ENCODE measurements at regions not wholly inside any gene's neighbourhood (a gene's known extent, or its start where the extent isn't known, plus 50 kb on each side); places are given as distances from the start of the nearest gene placed in this dataset.

- Mint-ChIP-seq H3K4me1 (ENCODE audit: low read depth) (peaks cover 29% of the 10 kb centered on the region), H3K9me3 (peaks cover 3% of the 10 kb centered on the region), H3K27me3 (ENCODE audit: low read depth) (no peaks in the 10 kb centered on the region), H3K4me3 (no peak overlapping the region), H3K27ac (no peak overlapping the region), H3K36me3 (ENCODE audit: low read depth) (peaks cover 2% of the 10 kb centered on the region)
- no peak for DNase-seq (ENCODE audit: low spot score)
Measured at GRCh38 chr12:88300931-88301330, 158.8 kb downstream of the TMTC3 start.

DNA sequence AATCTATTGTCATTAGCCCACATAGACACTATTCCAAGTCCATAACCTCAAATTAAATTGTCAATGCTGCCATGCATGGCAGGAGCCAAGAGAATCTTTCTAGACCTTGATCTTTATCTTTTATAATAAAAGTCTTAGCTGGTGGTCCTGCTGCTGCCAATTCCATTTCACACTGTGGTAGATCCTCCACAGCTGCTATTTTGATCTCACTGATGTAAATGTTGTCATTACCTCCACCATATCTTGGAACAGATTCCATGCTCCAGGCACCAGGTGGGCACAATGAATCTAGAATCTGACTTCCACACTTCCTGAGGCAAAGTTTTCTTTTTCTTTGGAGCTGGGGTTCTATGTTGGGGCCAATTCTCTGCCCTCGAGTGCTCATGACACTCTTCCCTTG, 161.2 kb downstream of the TMTC3 start:
- no peak for DNase-seq (ENCODE audit: low spot score)
- H3K4me1 Mint-ChIP-seq (ENCODE audit: low read depth) = peaks cover 35% of the 10 kb centered on the region
- H3K36me3 Mint-ChIP-seq (ENCODE audit: low read depth) = peaks cover 2% of the 10 kb centered on the region
- H3K9me3 Mint-ChIP-seq = peaks cover 3% of the 10 kb centered on the region
- H3K27me3 Mint-ChIP-seq (ENCODE audit: low read depth) = no peaks in the 10 kb centered on the region
- H3K27ac Mint-ChIP-seq = no peak overlapping the region
- H3K4me3 Mint-ChIP-seq = no peak overlapping the region

GRCh38 chr12:88305254-88305890, 163.3 kb downstream of the TMTC3 start:
- H3K27me3 Mint-ChIP-seq (ENCODE audit: low read depth) = no peaks in the 10 kb centered on the region
- DNase-seq (ENCODE audit: low spot score) = no peak
- H3K27ac Mint-ChIP-seq = no peak overlapping the region
- H3K9me3 Mint-ChIP-seq = no peaks in the 10 kb centered on the region
- no peak overlapping the region for H3K4me3 Mint-ChIP-seq
- H3K36me3 Mint-ChIP-seq (ENCODE audit: low read depth) = peaks cover 2% of the 10 kb centered on the region
- H3K4me1 Mint-ChIP-seq (ENCODE audit: low read depth) = peaks cover 15% of the 10 kb centered on the region

- no peaks in the 10 kb centered on the region for H3K27me3 Mint-ChIP-seq (ENCODE audit: low read depth)
- H3K9me3 Mint-ChIP-seq = no peaks in the 10 kb centered on the region
- H3K36me3 Mint-ChIP-seq (ENCODE audit: low read depth) = no peaks in the 10 kb centered on the region
- no peak overlapping the region for H3K4me3 Mint-ChIP-seq
- H3K27ac Mint-ChIP-seq = no peak overlapping the region
- peaks cover 11% of the 10 kb centered on the region for H3K4me1 Mint-ChIP-seq (ENCODE audit: low read depth)
- no peak for DNase-seq (ENCODE audit: low spot score)
Measured at GRCh38 chr12:88306471-88307069, 164.5 kb downstream of the TMTC3 start.

DNA sequence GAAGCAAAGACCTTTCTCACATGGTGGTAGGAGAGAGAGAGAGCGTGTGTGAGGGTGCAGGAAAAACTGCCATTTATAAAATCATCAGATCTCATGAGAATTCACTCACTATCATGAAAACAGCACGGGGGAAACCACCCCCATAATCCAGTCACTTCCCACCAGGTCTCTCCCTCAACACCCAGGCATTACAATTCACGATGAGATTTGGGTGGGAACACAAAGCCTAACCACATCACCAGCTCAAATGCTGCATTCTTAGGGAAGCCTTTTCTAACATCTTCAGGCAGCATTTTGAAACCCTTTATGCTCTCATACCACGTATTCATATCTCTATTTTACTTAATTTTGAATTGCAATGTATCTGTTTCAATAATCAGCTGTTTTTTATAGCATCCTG, 165.9 kb downstream of the TMTC3 start:
- H3K4me1 Mint-ChIP-seq (ENCODE audit: low read depth) = peaks cover 11% of the 10 kb centered on the region
- H3K4me3 Mint-ChIP-seq = no peak overlapping the region
- no peaks in the 10 kb centered on the region for H3K36me3 Mint-ChIP-seq (ENCODE audit: low read depth)
- no peak overlapping the region for H3K27ac Mint-ChIP-seq
- no peaks in the 10 kb centered on the region for H3K9me3 Mint-ChIP-seq
- no peak for DNase-seq (ENCODE audit: low spot score)
- H3K27me3 Mint-ChIP-seq (ENCODE audit: low read depth) = no peaks in the 10 kb centered on the region

DNA sequence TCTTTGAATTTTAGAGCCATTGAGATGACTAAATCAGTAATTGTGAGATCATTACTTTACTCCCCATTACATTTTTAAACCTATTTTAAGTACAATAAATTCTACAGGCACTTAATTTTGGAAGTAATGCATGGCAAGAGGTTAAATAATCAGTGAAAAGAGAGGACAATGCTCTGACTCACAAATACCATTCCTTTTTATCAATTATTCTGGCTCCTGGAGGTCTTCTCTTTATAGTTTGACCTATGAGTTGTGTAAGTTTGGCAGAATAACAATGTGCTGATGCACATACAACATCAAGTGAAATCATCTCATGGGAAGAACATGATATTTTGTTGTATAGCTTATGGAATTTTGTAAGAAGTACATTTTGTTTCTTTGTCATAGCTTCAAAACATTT, 166.7 kb downstream of the TMTC3 start:
- DNase-seq (ENCODE audit: low spot score) = no peak
- no peaks in the 10 kb centered on the region for H3K36me3 Mint-ChIP-seq (ENCODE audit: low read depth)
- H3K4me1 Mint-ChIP-seq (ENCODE audit: low read depth) = peaks cover 11% of the 10 kb centered on the region
- H3K27ac Mint-ChIP-seq = no peak overlapping the region
- no peak overlapping the region for H3K4me3 Mint-ChIP-seq
- no peaks in the 10 kb centered on the region for H3K9me3 Mint-ChIP-seq
- no peaks in the 10 kb centered on the region for H3K27me3 Mint-ChIP-seq (ENCODE audit: low read depth)

- Mint-ChIP-seq H3K27ac (no peak overlapping the region), H3K9me3 (no peaks in the 10 kb centered on the region), H3K36me3 (ENCODE audit: low read depth) (no peaks in the 10 kb centered on the region), H3K4me3 (no peak overlapping the region), H3K27me3 (ENCODE audit: low read depth) (no peaks in the 10 kb centered on the region), H3K4me1 (ENCODE audit: low read depth) (peaks cover 11% of the 10 kb centered on the region)
- no peak for DNase-seq (ENCODE audit: low spot score)
Measured at GRCh38 chr12:88309546-88309945, 167.4 kb downstream of the TMTC3 start.

- Mint-ChIP-seq H3K36me3 (ENCODE audit: low read depth) (no peaks in the 10 kb centered on the region), H3K4me3 (no peak overlapping the region), H3K27ac (no peak overlapping the region), H3K27me3 (ENCODE audit: low read depth) (no peaks in the 10 kb centered on the region), H3K4me1 (ENCODE audit: low read depth) (peaks cover 11% of the 10 kb centered on the region), H3K9me3 (no peaks in the 10 kb centered on the region)
- DNase-seq (ENCODE audit: low spot score) = no peak
Measured at GRCh38 chr12:88310069-88310468, 168.0 kb downstream of the TMTC3 start.

- Mint-ChIP-seq H3K36me3 (ENCODE audit: low read depth) (no peaks in the 10 kb centered on the region), H3K27ac (no peak overlapping the region), H3K4me3 (no peak overlapping the region), H3K9me3 (no peaks in the 10 kb centered on the region), H3K4me1 (ENCODE audit: low read depth) (peaks cover 11% of the 10 kb centered on the region), H3K27me3 (ENCODE audit: low read depth) (peaks cover 2% of the 10 kb centered on the region)
- DNase-seq (ENCODE audit: low spot score) = no peak
Measured at GRCh38 chr12:88310666-88311065, 168.6 kb downstream of the TMTC3 start.

- Mint-ChIP-seq H3K4me1 (ENCODE audit: low read depth) (no peaks in the 10 kb centered on the region), H3K27me3 (ENCODE audit: low read depth) (peaks cover 2% of the 10 kb centered on the region), H3K36me3 (ENCODE audit: low read depth) (no peaks in the 10 kb centered on the region), H3K27ac (no peak overlapping the region), H3K4me3 (no peak overlapping the region), H3K9me3 (no peaks in the 10 kb centered on the region)
- no peak for DNase-seq (ENCODE audit: low spot score)
Measured at GRCh38 chr12:88313554-88313953, 171.4 kb downstream of the TMTC3 start.

- H3K27me3 Mint-ChIP-seq (ENCODE audit: low read depth) = peaks cover 2% of the 10 kb centered on the region
- H3K4me3 Mint-ChIP-seq = no peak overlapping the region
- no peaks in the 10 kb centered on the region for H3K4me1 Mint-ChIP-seq (ENCODE audit: low read depth)
- no peak for DNase-seq (ENCODE audit: low spot score)
- H3K27ac Mint-ChIP-seq = no peak overlapping the region
- H3K36me3 Mint-ChIP-seq (ENCODE audit: low read depth) = no peaks in the 10 kb centered on the region
- no peaks in the 10 kb centered on the region for H3K9me3 Mint-ChIP-seq
Measured at GRCh38 chr12:88314706-88315105, 172.6 kb downstream of the TMTC3 start.

GRCh38 chr12:88318726-88319125, 176.6 kb downstream of the TMTC3 start:
- H3K27me3 Mint-ChIP-seq (ENCODE audit: low read depth) = peaks cover 2% of the 10 kb centered on the region
- H3K27ac Mint-ChIP-seq = no peak overlapping the region
- no peaks in the 10 kb centered on the region for H3K36me3 Mint-ChIP-seq (ENCODE audit: low read depth)
- H3K9me3 Mint-ChIP-seq = no peaks in the 10 kb centered on the region
- H3K4me1 Mint-ChIP-seq (ENCODE audit: low read depth) = no peaks in the 10 kb centered on the region
- no peak for DNase-seq (ENCODE audit: low spot score)
- no peak overlapping the region for H3K4me3 Mint-ChIP-seq

- Mint-ChIP-seq H3K4me1 (ENCODE audit: low read depth) (no peaks in the 10 kb centered on the region), H3K27me3 (ENCODE audit: low read depth) (peaks cover 2% of the 10 kb centered on the region), H3K4me3 (no peak overlapping the region), H3K9me3 (no peaks in the 10 kb centered on the region), H3K27ac (no peak overlapping the region), H3K36me3 (ENCODE audit: low read depth) (no peaks in the 10 kb centered on the region)
- no peak for DNase-seq (ENCODE audit: low spot score)
Measured at GRCh38 chr12:88325076-88325815, 183.1 kb downstream of the TMTC3 start.

- Mint-ChIP-seq H3K9me3 (no peaks in the 10 kb centered on the region), H3K27me3 (ENCODE audit: low read depth) (peaks cover 2% of the 10 kb centered on the region), H3K4me3 (no peak overlapping the region), H3K4me1 (ENCODE audit: low read depth) (no peaks in the 10 kb centered on the region), H3K27ac (no peak overlapping the region), H3K36me3 (ENCODE audit: low read depth) (no peaks in the 10 kb centered on the region)
- DNase-seq (ENCODE audit: low spot score) = no peak
Measured at GRCh38 chr12:88325816-88326189, 183.7 kb downstream of the TMTC3 start.
